Stomach (tissue), 8 donors: ENCODE measurements at regions not wholly inside any gene's neighbourhood (a gene's known extent, or its start where the extent isn't known, plus 50 kb on each side); places are given as distances from the start of the nearest gene placed in this dataset.
"Not testable (repeated sequence)": the region's sequence is repeated elsewhere in the genome, so short reads cannot be mapped to it uniquely, and the experiment has no call there.

Experiments used
- DNase-seq, 2 donors: peaks; one replicate each; pipeline versions ENCODE4 v3.0.0 to v3.0.0-alpha.2; 2013 to 2019
- H3K27ac ChIP-seq, 5 donors: fragments of 200-600 bp in 4 of 5; sonication (generic) in 4 of 5; one replicate each; pipeline ENCODE4 v1.5.1; 2013 to 2019; ENCODE audit warnings: mild to moderate bottlenecking in 1 of 5, moderate library complexity in 1 of 5
- H3K27me3 ChIP-seq, 3 donors: fragments of 200-600 bp; sonication (generic); one replicate each; pipeline ENCODE4 v1.5.1; 2017 to 2019; ENCODE audit warnings: mixed run types in 1 of 3
- H3K36me3 ChIP-seq, 4 donors: fragments of 200-600 bp; sonication (generic); 1 replicate in 3 of 4; 2 replicates in 1 of 4; pipeline ENCODE4 v1.5.1; 2016 to 2019
- H3K4me1 ChIP-seq, 4 donors: fragments of 200-600 bp; sonication (generic); one replicate each; pipeline ENCODE4 v1.5.1; 2016 to 2019
- H3K4me3 ChIP-seq, 4 donors: fragments of 200-600 bp; sonication (generic) in 3 of 4; one replicate each; pipeline ENCODE4 v1.5.1; 2016 to 2019; ENCODE audit warnings: mild to moderate bottlenecking in 1 of 4
- H3K9me3 ChIP-seq, 4 donors: fragments of 200-600 bp; sonication (generic); one replicate each; pipeline ENCODE4 v1.5.1; 2016 to 2019
- EP300 ChIP-seq: sonication (generic); formaldehyde crosslinking; IDR thresholded peaks from one replicate; pipeline ENCODE4 v1.6.1; 2017; ENCODE audit warnings: antibody characterized with exemption
- POLR2A ChIP-seq, 4 donors: fragments of 450-650 bp; IDR thresholded peaks; one replicate each; pipeline ENCODE4 v1.6.1; 2016; ENCODE audit warnings: antibody characterized with exemption in 4 of 4, control low read depth in 2 of 4, mild to moderate bottlenecking in 1 of 4, moderate library complexity in 1 of 4
- POLR2AphosphoS5 ChIP-seq, 3 donors: sonication (generic); formaldehyde crosslinking; IDR thresholded peaks; one replicate each; pipeline ENCODE4 v1.6.1; 2016; ENCODE audit warnings: antibody characterized with exemption in 3 of 3
- WGBS, 5 donors: extraction: QIAGEN DNeasy Blood & Tissue Kit in 3 of 5; methylation state at CpG; one replicate each; pipeline versions ENCODE4 v1.1.5 to v1.1.7; 2013 to 2018; 5-methylcytosine and 5-hydroxymethylcytosine counted together
- intact Hi-C: fragments of 100-400 bp; cut with DNase I; formaldehyde crosslinking; loops from one replicate; pipeline ENCODE4 v1.15.1; 2023; ENCODE audit warnings: low total_unique reads
- TF ChIP-seq, protein P1 (sequence below), 7 experiments: fragments of 450-650 bp in 4 of 7; fragments of 200-600 bp in 3 of 7; sonication (generic) in 3 of 7; IDR thresholded peaks; one replicate each; pipeline ENCODE4 v1.5.1; 2016 to 2019; ENCODE audit warnings: antibody characterized with exemption in 7 of 7, control low read depth in 2 of 7, mild to moderate bottlenecking in 1 of 7
- donor health status: healthy with polysubstance abuse.
- donor health status: Bipolar disorder and iron deficiency.
- donor health status: healthy.

DNA sequence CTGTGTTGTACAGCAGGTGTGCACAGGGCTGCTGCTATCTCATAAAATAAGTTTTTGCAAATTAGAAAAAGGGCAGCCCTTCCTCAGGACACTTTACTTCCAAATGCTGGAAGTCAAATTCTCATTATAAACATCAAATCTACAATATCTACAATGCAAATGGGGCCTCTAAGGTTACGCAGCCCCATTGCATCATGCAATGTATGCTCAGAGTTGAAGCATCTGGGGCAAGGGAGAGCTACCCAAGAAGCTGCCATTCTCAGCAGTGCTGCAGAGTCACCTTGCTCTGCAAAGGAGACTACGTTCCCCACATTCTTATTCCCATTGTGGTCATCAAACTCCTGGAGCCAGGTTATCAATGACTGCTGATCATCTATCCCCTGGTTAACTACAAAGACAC lies 208.9 kb upstream of the POGK start:
- no peaks in the 10 kb centered on the region for H3K27me3 ChIP-seq
- H3K27ac ChIP-seq = no peak overlapping the region
- WGBS, 5 donors = 76 to 96% (median 84%) methylated on average over 2 of the region's 2 CpGs
- H3K4me3 ChIP-seq = no peak overlapping the region
- H3K36me3 ChIP-seq = no peaks in the 10 kb centered on the region
- no peaks in the 10 kb centered on the region for H3K4me1 ChIP-seq
- intact Hi-C loops = no loop called here
- TF ChIP-seq POLR2AphosphoS5 (IDR thresholded peaks at IDR 0.05) = no peak
- no peak for TF ChIP-seq POLR2A (IDR thresholded peaks at IDR 0.05)
- TF ChIP-seq, protein P1, sequence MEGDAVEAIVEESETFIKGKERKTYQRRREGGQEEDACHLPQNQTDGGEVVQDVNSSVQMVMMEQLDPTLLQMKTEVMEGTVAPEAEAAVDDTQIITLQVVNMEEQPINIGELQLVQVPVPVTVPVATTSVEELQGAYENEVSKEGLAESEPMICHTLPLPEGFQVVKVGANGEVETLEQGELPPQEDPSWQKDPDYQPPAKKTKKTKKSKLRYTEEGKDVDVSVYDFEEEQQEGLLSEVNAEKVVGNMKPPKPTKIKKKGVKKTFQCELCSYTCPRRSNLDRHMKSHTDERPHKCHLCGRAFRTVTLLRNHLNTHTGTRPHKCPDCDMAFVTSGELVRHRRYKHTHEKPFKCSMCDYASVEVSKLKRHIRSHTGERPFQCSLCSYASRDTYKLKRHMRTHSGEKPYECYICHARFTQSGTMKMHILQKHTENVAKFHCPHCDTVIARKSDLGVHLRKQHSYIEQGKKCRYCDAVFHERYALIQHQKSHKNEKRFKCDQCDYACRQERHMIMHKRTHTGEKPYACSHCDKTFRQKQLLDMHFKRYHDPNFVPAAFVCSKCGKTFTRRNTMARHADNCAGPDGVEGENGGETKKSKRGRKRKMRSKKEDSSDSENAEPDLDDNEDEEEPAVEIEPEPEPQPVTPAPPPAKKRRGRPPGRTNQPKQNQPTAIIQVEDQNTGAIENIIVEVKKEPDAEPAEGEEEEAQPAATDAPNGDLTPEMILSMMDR (IDR thresholded peaks at IDR 0.05) = no peak
- TF ChIP-seq EP300 = no peak
- no peaks in the 10 kb centered on the region for H3K9me3 ChIP-seq
- DNase-seq = no peak

DNA sequence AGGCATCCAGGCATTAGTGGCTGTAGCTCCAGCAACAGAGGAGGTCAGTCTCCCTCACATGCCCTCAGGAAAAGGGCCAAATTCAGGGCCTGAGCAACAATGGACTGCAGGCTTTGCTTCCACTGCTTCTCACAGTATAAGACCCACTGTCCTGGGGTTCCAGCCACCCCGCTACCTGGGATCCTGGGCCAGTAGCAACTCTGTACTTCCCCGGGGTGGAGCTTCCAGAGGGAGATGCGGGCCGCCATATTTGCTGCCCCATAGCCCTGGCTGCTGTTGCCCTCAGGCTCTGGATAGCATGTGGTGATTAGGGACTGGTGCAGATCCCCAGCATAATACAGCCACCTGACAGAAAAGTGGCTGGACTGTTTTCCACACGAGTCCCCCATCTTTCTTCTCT lies 201.1 kb upstream of the POGK start:
- intact Hi-C loops = no loop called here
- Histone ChIP-seq H3K4me3 (no peak overlapping the region), H3K4me1 (no peaks in the 10 kb centered on the region), H3K27ac (no peak overlapping the region), H3K27me3 (peaks cover 0 to 8% (median 0%) of the 10 kb centered on the region in 3 donors), H3K9me3 (no peaks in the 10 kb centered on the region), H3K36me3 (no peaks in the 10 kb centered on the region)
- no peak for DNase-seq
- TF ChIP-seq, protein P1 (IDR thresholded peaks at IDR 0.05) = no peak
- TF ChIP-seq POLR2A (IDR thresholded peaks at IDR 0.05) (no peak), EP300 (no peak), POLR2AphosphoS5 (IDR thresholded peaks at IDR 0.05) (no peak)
- 83 to 94% (median 88%) methylated on average over 4 to 5 of the region's 5 CpGs for WGBS, 5 donors

DNA sequence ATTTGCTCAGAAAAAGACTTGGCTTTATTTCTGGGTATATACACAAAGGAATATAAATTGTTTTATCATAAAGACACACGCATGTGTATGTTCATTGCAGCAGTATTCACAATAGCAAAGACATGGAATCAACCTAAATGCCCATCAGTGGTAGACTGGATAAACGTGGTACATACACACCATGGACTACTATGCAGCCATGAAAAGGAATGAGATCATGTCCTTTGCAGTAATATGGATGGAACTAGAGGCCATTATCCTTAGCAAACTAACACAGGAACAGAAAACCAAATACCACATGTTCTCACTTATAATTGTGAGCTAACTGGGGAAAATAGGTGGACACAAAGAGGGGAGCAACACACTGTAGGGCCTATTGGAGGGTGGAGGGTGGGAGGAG lies 182.0 kb upstream of the POGK start:
- H3K27ac ChIP-seq, H3K4me1 ChIP-seq, intact Hi-C loops, DNase-seq, H3K4me3 ChIP-seq, H3K27me3 ChIP-seq, H3K36me3 ChIP-seq, H3K9me3 ChIP-seq: not testable (repeated sequence)
- WGBS, 5 donors = 56 to 82% (median 75%) methylated on average over 2 of the region's 2 CpGs

DNA sequence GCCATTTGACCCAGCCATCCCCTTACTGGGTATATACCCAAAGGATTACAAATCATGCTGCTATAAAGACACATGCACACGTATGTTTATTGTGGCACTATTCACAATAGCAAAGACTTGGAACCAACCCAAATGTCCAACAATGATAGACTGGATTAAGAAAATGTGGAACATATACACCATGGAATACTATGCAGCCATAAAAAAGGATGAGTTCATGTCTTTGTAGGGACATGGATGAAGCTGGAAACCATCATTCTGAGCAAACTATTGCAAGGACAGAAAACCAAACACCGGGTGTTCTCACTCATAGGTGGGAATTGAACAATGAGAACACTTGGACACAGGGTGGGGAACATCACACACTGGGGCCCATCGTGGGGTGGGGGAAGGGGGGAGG lies 172.5 kb upstream of the POGK start:
- intact Hi-C loops, H3K4me1 ChIP-seq, H3K27me3 ChIP-seq, H3K27ac ChIP-seq, H3K9me3 ChIP-seq, H3K36me3 ChIP-seq, DNase-seq, H3K4me3 ChIP-seq: not testable (repeated sequence)
- whole genome bisulfite sequencing, 5 donors = 76 to 91% (median 82%) methylated on average over 3 of the region's 3 CpGs

DNA sequence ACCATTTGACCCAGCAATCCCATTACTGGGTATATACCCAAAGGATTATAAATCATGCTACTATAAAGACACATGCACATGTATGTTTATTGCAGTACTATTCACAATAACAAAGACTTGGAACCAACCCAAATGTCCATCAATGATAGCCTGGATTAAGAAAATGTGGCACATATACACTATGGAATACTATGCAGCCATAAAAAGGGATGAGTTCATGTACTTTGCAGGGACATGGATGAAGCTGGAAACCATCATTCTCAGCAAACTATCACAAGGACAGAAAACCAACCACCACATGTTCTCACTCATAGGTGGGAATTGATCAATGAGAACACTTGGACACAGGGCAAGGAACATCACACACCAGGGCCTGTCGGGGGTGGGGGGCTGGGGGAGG lies 171.7 kb upstream of the POGK start:
- H3K27me3 ChIP-seq, H3K4me1 ChIP-seq, H3K36me3 ChIP-seq, DNase-seq, H3K4me3 ChIP-seq, H3K9me3 ChIP-seq, H3K27ac ChIP-seq, intact Hi-C loops: not testable (repeated sequence)
- WGBS, 5 donors = 85 to 100% (median 95%) methylated on average over 1 of the region's 1 CpG

DNA sequence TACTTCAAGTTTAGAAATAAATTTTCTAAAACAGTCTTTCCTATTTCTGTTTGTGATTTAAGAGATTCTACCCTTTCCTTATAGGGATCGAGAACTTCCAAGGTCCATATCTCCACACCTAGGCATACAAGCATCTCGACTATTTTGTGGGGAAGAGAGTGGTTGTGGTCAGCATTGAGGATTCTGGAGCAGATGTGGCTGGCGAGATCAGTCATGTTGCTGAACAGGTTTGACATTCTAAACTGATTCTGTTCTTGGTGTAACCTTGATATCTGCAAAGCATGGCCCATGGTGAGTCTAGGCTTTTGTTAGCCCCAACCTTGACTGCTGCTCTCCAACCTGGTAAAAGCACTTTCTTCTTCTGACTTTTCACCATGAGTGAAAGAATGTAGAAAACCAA lies 167.6 kb upstream of the POGK start:
- TF ChIP-seq, protein P1 (IDR thresholded peaks at IDR 0.05) = no peak
- no peak for TF ChIP-seq EP300
- TF ChIP-seq POLR2AphosphoS5 (IDR thresholded peaks at IDR 0.05) = no peak
- TF ChIP-seq POLR2A (IDR thresholded peaks at IDR 0.05) = no peak
- no peaks in the 10 kb centered on the region for H3K36me3 ChIP-seq
- H3K27me3 ChIP-seq = no peaks in the 10 kb centered on the region
- no peak for DNase-seq
- no peaks in the 10 kb centered on the region for H3K9me3 ChIP-seq
- WGBS, 5 donors = 68 to 86% (median 74%) methylated on average over 3 of the region's 3 CpGs
- H3K27ac ChIP-seq = no peak overlapping the region
- intact Hi-C loops = no loop called here
- H3K4me3 ChIP-seq = no peak overlapping the region
- H3K4me1 ChIP-seq = no peaks in the 10 kb centered on the region
